Keratinocyte (primary cell): ENCODE measurements at regions not wholly inside any gene's neighbourhood (a gene's known extent, or its start where the extent isn't known, plus 50 kb on each side); places are given as distances from the start of the nearest gene placed in this dataset.

ENCODE experiments used
- EZH2 ChIP-seq: IDR thresholded peaks from one replicate; pipeline ENCODE4 v1.6.1; 2012; ENCODE audit warnings: inconsistent platforms, mild to moderate bottlenecking, low read length, moderate library complexity
- TF ChIP-seq, protein P1 (sequence below), 3 experiments: IDR thresholded peaks in 1 of 3; conservative IDR thresholded peaks in 1 of 3; optimal IDR thresholded peaks in 1 of 3; 2 replicates in 2 of 3; 3 replicates in 1 of 3; pipeline versions ENCODE3 to v1.5.1; 2011; ENCODE audit warnings: low read length in 3 of 3, mild to moderate bottlenecking in 3 of 3, moderate library complexity in 2 of 3, control low read depth in 1 of 3, inconsistent platforms in 1 of 3; ENCODE audit not compliant: insufficient read depth in 2 of 3; ENCODE audit errors: extremely low read depth in 1 of 3

GRCh38 chrX:117215683-117216082 lies 752.9 kb upstream of the CT83 start:
- TF ChIP-seq, protein P1, sequence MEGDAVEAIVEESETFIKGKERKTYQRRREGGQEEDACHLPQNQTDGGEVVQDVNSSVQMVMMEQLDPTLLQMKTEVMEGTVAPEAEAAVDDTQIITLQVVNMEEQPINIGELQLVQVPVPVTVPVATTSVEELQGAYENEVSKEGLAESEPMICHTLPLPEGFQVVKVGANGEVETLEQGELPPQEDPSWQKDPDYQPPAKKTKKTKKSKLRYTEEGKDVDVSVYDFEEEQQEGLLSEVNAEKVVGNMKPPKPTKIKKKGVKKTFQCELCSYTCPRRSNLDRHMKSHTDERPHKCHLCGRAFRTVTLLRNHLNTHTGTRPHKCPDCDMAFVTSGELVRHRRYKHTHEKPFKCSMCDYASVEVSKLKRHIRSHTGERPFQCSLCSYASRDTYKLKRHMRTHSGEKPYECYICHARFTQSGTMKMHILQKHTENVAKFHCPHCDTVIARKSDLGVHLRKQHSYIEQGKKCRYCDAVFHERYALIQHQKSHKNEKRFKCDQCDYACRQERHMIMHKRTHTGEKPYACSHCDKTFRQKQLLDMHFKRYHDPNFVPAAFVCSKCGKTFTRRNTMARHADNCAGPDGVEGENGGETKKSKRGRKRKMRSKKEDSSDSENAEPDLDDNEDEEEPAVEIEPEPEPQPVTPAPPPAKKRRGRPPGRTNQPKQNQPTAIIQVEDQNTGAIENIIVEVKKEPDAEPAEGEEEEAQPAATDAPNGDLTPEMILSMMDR (optimal IDR thresholded peaks at IDR 0.05 in 1 of 3, IDR thresholded peaks at IDR 0.05 in 1 of 3, conservative IDR thresholded peaks at IDR 0.05 in 1 of 3; ENCODE audit: extremely low read depth in 1 of 3, insufficient read depth in 2 of 3, low read length in 3 of 3): no peak
- TF ChIP-seq EZH2: no peak
